Urothelium cell line (cell line): ENCODE measurements at regions not wholly inside any gene's neighbourhood (a gene's known extent, or its start where the extent isn't known, plus 50 kb on each side); places are given as distances from the start of the nearest gene placed in this dataset.
"Not testable (repeated sequence)": the region's sequence is repeated elsewhere in the genome, so short reads cannot be mapped to it uniquely, and the experiment has no call there.

Source experiments
- DNase-seq: peaks from one replicate; pipeline ENCODE4 v3.0.0; 2011; ENCODE audit warnings: low spot score, mixed read lengths
- FAIRE-seq: peaks from 2 replicates; lab custom pipeline; 2011; peaks lifted over from hg19 to GRCh38; lab: Jason Lieb, UNC

DNA sequence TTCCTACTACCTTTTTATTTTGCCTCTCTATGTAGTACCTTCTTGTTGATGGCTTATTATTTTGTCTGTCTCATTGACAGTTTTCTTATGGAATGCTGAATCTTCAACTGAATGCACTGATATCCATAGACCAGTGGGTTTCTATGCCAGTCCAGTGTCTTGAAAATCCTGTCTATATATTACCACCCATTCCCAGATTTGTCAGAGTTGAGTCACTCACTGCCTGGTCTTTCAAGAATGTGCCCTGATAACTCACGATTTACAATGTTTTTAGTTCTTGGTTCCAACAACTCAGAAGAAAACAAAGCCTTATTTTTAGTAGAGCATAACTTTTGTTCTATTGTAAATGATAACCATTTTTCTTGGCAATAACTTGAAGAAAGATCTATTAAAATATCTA, 606.0 kb upstream of the PITX2 start:
- DNase-seq, result peak; percentile 12

GRCh38 chr4:111230265-111230664, 607.4 kb upstream of the PITX2 start:
- DNase-seq (no peak), FAIRE-seq (no peak)

More for the DNA sequence above, 606.0 kb upstream of the PITX2 start:
- FAIRE-seq, result no peak

DNA sequence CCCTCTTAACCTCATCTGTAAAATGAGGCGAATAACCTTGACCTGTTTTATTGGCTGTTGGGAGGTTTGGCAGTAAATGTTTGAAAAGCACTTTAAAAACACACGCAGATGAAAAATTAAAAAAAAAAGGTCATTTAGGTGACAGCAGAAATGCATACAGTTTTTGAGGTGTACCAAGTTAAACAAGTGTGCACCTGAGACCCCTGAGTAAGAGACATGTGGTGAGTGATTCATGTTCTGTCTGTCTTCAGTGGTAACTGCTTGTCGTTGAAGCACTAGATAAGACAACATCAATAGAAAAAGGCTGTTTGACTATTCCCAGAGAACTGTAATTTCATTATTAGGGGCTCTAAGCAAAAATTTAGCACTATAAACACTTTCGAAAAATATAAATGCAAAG, 608.4 kb upstream of the PITX2 start:
- FAIRE-seq (no peak), DNase-seq (no peak)

DNA sequence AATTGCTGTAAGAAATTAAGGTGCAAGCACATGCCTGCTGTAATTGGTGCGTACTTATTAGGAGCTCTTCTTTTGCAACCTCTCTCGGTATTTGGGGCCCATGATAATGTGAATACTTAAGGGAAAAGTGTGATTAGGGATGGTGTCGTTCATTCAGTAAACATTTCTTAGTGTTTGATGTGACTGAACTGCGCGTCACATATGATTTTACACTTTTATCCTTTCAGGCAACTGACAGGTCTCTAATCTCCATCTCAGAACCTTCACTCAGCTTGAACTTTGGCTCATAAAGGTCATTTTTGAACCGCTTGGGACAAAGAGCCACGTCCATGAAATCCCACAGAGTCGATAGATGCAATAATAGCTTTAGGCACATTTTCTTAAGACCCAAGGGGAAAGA, 612.1 kb upstream of the PITX2 start:
- DNase-seq (no peak), FAIRE-seq (no peak)

GRCh38 chr4:111263836-111264235, 641.0 kb upstream of the PITX2 start:
- DNase-seq, result no peak
- no peak for FAIRE-seq

- FAIRE-seq, result no peak
- no peak for DNase-seq
These were observed 644.1 kb upstream of the PITX2 start for GRCh38 chr4:111266937-111267336.

DNA sequence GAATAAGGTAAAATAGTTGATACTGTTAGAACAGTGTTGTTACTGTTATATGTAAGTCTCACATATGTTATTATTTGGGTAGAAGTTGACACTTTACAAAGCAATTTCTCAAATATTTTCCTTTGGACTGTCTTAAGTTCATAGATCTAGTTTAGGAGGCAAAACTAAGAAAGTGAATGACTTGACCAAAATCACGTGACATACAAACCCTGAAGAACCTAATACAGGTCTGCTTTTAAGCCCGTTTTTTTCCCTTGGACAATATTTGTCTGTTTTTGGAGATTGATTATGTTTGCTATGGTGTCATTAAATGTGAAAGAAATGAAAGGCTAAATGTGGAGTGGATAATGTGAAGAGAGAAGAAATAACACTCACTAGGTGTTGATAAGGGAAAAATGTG, 644.9 kb upstream of the PITX2 start:
- no peak for FAIRE-seq

DNA sequence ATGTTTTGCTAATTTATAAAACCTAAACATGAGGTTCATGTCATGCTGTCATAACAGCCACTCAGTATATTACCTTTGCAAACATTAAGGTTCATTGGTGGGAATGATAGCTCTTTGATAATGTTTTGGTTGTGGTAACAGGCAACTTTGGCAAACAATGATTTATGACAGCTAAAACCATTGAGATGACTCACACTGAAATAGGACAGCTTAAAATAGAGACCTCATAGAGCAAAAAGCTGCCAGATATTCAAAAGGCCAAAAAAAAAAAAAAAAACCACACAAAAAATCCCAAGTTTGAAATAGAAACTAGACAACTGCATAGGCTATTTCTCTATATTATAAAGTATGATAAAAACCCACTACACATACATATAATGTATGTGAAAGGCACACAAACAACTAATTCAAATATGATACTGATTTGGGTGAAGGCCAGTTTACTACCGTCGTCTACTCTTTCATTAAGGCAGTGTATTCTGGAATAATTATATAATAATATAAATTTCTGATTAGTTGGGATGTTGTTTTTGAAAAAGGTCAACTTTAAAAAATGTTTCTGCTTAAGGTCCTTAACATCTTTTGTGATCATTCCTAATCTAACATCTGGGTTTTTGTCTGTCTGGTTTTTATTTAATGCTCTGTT, 646.0 kb upstream of the PITX2 start:
- DNase-seq (peak; percentile 55), FAIRE-seq (no peak)

More for the DNA sequence above, 644.9 kb upstream of the PITX2 start:
- DNase-seq, result no peak

DNA sequence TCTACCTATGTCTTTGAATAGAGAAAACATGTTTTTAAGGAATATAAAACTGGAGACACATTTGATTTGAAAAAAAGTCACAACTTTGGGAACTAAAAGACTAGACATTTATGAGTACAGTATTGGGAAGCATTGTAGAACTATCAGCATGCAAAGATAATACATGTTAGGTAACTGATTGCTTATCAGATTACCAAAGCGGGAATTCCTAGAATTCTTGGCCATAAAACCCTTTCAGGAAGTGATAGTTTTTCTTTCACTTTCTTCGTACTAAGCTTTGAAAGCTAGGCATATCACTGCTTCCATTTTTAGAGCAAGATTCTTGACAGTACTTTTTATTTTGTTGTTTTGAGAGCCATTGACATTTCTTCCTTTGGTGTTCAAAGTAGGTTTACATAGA, 646.6 kb upstream of the PITX2 start:
- DNase-seq (peak; percentile 6), FAIRE-seq (no peak)

DNA sequence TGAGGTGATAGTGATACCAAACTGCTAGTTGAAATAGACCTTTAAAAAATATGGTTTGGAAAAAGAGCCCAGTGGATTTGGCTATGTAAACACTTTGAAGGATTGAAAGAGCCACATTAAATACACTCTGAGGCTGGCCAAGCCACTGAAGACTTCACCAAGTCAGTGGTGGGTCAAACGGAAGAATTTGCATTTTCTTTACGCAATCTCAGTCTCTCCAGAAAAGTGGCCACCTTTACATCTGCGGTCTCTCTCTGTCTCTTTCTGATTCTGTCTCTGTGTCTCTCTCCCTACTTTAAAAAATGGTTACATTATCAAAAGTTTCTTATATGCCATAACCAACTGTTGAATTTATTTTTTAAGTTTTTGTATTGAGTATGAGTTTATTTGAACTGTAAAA, 651.2 kb upstream of the PITX2 start:
- FAIRE-seq, result no peak
- DNase-seq, result no peak

- FAIRE-seq, result no peak
- DNase-seq, result no peak
These were observed 651.6 kb upstream of the PITX2 start for GRCh38 chr4:111274486-111274885.

GRCh38 chr4:111281219-111281618, 658.3 kb upstream of the PITX2 start:
- FAIRE-seq, result no peak
- no peak for DNase-seq

GRCh38 chr4:111282035-111282434, 659.2 kb upstream of the PITX2 start:
- no peak for FAIRE-seq
- no peak for DNase-seq

DNA sequence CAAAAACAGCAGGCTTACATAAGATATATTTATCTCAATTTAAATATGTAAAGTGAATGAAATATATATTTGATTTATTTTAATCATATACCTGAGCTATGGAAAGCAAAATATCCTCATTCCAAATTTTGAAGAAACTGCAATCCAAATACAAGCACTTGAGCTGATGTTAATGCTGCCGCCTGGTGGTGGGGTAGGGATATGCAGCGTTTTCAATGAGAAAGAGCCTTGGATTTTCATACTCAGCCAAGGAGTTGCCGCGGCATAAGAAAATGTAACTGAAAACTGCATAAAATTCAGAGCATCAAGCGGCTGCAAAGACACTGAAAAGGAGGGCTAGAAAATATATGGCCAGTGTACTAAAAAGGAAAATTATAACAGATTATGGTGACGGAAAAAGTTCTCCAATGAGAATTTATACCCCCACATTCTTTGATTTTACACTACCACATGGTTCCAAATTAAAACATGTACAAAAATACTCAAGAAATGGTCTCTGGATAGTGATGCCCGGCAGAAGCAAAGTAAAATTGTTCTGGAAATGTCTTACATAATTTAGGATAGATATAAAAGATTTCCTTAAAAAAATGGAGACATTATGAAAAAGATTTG, 660.3 kb upstream of the PITX2 start:
- peak; percentile 60 for DNase-seq
- FAIRE-seq, result no peak

DNA sequence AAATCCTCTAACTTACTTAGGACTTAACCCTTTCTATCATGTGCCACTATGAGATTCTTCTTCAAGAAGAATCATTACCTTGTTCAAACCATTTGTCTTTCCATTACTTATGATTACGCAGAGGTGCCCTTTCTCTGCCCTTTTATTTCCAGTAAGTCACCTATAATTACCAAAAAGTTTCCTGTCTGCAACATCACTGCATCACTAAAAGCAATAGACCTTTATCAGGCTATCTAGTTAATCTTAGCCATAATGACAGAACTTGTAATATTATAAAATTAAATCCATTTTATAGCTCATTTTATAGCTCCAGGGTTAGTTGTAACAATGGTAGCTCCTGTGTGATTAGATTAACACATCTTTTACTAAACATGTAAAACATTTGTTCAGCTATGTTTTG, 673.6 kb upstream of the PITX2 start:
- no peak for FAIRE-seq
- DNase-seq, result no peak

DNA sequence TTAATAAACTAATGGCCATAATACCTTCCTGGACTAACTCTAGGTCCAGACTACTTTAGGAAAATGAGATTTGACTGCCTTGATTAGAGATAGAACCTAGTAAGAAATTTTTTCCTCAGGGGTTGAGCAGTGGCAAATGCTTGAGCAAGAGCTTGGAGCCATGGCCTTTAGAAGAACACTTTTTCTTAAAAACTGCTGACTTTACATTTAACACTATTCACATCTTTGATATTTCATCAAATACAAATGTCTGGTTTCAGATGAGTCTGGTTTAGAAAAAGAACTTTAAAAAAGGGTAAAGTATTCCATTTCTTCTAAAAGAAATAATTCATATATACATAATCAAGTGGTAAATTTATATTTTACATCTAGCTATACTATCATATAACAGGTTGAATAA, 680.9 kb upstream of the PITX2 start:
- no peak for FAIRE-seq
- no peak for DNase-seq

- peak; percentile 36 for DNase-seq
- FAIRE-seq, result no peak
These were observed 700.6 kb upstream of the PITX2 start for GRCh38 chr4:111323496-111323895.

DNA sequence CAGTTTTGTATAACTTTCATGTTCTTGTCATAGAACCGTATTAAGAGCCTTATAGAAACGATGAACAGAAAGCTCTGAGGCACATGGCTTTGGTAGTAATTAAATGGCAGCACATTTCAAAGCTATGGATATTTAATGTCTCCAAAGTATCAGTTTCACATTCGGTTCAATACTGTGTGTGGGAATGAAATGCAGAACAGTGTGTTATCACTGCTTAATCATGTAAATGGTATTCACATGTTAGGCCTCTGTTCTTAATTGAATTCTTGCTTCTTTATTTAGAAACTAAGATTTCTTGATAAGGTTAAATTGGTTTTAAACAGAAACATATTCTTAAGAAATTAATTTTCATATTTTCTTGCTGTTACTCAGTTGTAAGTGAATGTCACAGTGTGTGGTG, 701.0 kb upstream of the PITX2 start:
- FAIRE-seq (no peak), DNase-seq (no peak)

DNA sequence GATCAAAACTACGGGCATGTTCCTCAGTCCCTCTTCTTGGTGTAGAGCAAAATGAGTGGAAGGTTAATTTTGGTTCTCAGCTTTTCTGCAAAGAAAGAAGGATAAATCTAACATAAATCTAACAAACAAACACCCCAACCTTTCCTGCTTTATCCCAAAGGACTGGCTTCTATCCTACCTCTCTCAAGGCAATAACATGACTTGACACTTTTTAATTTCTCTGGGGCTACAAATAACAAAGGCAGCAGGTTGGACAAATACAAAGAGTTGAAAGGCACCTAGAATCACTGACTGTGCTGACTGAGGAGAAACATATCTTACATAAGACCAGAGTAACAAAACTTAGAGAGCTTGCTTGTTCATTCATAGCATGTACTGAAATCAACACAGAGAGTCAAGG, 703.6 kb upstream of the PITX2 start:
- no peak for DNase-seq
- FAIRE-seq, result no peak

DNA sequence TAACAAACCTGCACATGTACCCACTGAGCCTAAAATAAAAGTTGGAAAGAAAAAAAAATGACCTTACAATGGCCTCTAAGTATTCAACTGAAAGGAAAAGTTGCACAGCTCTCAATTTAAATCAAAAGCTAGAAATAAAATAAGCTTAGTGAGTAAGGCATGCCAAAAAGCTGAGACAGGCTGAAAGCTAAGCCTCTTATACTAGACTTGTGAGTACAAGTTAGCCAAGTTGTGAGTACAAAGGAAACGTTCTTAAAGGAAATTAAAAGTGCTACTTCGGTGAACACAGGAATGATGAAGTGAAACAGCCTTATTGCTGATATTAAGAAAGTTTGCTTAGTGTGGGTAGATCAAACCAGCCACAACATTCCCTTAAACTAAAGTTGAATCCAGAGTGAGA, 707.9 kb upstream of the PITX2 start:
- no peak for DNase-seq
- no peak for FAIRE-seq

DNA sequence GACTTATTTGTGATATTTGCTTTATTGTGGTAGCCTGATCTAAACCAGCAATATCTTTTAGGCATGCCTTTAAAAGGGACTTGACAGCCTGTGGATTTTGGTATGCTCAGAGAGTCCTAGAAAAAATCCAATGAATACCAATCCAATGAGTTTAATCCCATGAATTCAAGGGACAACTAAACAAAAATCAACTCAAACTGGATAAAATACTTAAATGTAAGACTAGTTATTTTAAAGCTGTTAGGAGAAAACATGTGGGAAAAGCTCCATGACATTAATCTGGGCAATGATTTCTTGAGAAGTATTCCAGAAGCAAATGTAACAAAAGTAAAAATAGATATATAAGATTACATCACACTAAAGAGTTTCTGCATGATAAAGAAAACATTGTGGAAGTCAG, 711.5 kb upstream of the PITX2 start:
- FAIRE-seq (no peak), DNase-seq (no peak)

DNA sequence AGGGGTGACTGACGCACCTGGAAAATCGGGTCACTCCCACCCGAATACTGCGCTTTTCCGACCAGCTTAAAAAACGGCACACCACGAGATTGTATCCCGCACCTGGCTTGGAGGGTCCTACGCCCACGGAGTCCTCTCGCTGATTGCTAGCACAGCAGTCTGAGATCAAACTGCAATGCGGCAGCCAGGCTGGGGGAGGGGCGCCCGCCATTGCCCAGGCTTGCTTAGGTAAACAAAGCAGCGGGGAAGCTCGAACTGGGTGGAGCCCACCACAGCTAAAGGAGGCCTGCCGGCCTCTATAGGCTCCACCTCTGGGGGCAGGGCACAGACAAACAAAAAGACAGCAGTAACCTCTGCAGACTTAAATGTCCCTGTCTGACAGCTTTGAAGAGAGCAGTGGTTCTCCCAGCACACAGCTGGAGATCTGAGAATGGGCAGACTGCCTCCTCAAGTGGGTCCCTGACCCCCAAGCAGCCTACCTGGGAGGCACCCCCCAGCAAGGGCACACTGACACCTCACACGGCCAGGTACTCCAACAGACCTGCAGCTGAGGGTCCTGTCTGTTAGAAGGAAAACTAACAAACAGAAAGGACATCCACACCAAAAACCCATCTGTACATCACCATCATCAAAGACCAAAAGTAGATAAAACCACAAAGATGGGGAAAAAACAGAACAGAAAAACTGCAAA, 714.5 kb upstream of the PITX2 start:
- not testable (repeated sequence) for DNase-seq, FAIRE-seq
